HG02642 (cell line): ENCODE measurements at regions not wholly inside any gene's neighbourhood (a gene's known extent, or its start where the extent isn't known, plus 50 kb on each side); places are given as distances from the start of the nearest gene placed in this dataset.
"Not testable (repeated sequence)": the region's sequence is repeated elsewhere in the genome, so short reads cannot be mapped to it uniquely, and the experiment has no call there.

Experiments
- ATAC-seq: cut with Tn5 transposase; IDR thresholded peaks from one replicate; pipeline ENCODE4 v1.9.1; 2021; ENCODE audit warnings: mild to moderate bottlenecking; ENCODE audit not compliant: unreplicated experiment, poor library complexity

DNA sequence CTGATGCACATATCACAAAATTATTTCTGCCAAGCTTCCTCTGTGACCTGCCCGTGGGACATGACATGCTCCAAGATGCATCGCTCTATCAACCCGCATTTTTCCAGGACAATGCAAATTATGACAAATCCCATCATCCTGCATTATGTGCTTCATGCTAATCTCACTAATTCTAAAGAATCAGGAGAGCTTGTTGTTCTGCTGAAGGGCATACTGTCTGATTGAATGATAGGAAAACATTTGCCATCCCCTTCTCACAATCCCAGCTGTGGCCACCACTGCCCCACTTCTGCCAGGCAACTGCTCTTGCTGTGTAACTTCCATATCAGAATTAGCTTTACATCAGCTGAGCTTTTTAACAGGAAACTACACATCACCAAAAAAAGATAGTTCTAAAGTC lies 203.5 kb upstream of the NANOGP8 start:
- ATAC-seq = no peak

DNA sequence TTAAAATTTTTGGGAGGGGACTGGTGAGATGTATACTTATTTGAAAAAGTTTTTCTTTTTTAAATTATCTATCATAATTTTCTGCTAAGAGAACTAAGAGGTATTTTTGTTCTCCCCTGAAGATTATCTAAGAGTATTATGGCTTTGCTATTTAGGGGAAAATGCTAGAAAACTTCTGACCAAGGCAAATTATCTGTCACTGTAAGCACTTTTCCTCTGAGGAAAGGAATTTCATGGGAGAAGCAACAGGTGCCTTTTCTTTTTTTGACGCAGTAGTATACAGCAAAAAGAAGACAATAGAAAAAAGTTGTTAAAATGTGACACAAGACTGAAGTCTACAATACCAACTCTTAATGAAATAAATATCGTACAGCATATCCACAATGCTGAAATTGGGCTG lies 201.6 kb upstream of the NANOGP8 start:
- no peak for ATAC-seq

DNA sequence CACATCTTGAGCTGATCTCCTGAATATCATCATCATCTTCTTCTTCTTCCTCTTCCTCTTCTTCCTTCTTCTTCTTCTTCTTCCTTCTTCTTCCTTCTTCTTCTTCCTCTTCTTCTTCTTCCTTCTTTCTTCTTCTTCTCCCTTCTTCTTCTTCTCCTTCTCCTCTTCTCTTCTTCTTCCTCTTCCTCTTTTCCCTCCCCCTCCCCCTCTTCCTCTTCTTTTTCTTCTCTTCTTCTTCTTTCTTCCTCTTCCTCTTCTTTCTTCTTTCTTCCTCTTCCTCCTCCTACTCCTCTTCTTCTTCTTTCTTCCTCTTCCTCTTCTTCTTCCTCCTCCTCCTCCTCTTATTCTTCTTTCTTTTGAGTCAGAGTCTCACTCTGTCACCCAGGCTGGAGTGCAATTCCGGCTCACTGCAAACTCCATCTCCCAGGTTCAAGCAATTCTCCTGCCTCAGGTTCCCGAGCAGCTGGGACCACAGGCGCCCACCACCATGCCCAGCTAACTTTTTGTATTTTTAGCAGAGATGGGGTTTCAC lies 197.9 kb upstream of the NANOGP8 start:
- no peak for ATAC-seq

DNA sequence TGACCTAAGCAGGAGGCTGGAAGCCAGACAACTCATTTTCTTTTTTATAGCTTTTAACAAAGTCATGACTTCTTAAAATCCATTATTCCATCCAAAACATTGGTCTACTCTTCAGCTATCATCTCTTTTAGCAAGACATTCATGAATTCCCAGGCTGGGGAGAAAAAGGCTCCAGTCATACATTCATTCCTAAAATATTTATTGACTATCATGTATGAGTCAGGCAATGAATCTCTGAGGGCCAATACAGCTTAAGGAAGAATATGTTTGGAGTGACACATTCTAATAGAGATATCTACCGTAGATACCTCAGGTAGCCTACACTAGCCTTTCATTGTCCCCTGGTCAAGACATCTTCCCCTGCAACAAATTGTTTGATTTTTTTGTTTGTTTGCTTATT lies 196.4 kb upstream of the NANOGP8 start:
- ATAC-seq = no peak

DNA sequence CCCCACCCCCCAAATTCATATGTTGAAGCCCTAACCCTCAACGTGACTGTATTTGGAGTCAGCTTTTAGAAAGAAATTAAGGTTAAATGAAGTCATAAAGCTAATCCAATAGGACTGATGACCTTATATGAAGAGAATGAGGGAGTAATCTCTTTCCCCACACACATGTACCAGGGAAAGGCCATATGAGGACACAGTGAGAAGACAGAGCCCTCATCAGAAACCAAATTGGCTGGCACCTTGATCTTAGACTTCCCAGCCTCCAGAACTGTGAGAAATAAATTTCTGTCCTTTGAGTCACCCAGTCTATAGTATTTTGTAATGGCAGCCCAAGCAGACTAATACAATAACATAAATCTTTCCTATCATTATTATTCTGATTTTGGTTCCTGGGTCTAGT lies 194.7 kb upstream of the NANOGP8 start:
- no peak for ATAC-seq

DNA sequence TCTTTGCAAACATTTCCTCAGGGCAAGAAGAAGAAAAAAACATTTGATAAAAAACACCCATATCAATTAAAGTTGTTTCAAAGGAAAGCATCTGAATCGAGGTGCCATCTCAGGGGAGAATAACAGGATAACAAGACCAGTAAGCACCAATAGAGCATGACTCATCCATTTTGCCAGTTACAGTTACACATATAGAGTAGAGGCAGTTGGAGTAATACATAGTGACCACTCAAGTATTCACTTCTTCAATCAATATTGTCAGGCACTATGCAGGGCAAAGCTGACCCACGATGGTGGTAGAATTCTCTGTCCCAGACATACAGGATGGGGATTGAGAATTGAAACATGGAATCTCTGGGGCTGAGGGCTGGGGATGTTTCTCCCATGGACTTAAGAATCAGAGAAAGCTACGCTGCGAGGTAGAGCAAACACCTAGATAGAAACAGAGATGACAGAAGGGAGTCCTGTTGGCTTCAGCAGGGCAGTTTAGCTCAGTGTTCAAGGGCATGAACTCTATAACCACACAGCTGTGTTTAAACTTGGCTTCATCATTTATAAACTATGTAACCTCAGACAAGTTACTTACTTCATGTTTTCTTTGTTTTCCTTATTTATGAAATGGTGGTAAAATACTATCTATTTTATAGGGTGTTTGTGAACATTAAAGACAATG lies 186.4 kb upstream of the NANOGP8 start:
- no peak for ATAC-seq

DNA sequence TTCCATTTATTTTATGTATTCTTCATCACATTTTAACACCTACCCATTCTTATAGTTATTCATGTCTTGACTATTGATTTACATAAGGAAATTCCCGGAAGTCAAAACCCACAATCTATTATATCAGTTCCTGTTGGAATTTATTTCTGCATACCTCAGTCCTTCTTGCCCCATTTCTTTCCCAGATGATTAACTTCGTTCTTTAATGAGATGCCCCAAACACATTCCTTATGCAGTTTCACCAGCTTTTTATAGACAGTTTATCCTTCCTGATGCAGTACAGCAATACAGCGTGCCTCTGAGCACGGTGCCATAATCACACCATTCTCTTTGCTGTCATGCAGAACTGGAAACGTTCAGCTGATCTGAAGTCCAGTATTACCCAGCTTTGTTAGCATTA lies 175.8 kb upstream of the NANOGP8 start:
- no peak for ATAC-seq

DNA sequence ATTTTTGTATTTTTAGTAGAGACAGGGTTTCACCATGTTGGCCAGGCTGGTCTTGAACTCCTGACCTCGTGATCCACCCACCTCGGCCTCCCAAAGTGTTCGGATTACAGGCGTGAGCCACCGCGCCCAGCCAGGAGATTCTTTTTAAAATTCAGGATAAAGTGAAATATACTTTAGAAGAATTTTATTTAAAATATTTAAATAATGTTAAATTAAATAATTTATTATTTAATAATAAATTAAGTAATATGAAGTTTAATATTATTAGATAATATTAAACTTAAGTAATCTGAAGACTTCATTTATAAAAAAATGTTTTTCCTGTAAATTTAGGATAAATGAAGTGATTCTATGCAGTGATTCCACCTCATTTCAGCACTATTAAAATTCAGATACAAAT lies 175.2 kb upstream of the NANOGP8 start:
- not testable (repeated sequence) for ATAC-seq

DNA sequence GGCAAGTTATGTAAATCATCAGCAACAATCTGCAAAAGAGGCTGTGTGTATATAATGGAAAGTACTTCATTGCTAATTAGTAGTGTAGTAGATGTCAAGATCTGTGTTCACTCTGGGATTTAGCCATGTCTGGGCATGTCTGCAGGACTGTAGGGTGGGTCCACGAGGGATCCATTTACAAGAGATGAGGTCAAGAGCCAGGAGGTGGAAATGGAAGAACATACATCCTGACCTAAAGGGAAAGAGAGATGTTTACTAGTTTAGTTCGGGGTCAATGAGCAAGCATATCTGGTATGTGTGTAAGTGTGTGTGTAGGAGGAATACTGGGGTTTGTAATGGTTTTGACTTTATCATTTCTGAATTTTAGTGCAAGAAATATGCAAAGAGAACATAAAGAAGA lies 171.5 kb upstream of the NANOGP8 start:
- no peak for ATAC-seq

DNA sequence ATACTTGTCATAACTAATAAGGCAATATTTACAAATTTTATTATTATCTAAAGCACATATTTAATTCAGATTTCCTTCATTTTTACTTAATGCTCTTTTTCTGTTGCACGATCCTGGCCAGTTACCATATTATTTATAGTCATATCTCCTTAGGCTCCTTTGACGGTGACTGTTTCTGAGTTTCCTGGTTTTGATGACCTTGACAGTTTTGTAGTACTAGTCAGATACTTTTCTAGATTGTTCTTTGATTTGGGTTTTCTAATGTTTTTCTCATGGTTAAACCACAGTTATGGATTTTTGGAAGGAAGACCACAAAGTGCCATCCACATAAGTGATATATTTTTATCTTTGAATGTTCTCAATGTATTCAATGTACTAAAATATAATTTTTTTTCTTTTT lies 171.0 kb upstream of the NANOGP8 start:
- no peak for ATAC-seq

DNA sequence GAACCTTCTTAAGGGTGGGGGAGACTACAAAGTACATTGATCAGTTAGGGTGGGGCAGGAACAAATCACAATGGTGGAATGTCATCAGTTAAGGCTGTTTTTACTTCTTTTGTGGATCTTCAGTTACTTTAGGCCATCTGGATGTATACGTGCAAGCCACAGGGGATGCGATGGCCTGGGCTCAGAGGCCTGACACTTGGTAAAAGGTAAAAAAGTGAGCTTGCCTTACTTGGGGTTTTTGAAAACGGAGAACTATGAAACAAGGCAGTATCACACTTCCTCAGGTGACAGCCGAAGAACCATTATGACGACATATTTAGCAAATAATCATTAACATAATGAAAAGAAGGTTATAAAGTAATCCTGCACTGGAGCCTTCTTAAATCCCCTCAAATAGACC lies 169.8 kb upstream of the NANOGP8 start:
- ATAC-seq = not testable (repeated sequence)

DNA sequence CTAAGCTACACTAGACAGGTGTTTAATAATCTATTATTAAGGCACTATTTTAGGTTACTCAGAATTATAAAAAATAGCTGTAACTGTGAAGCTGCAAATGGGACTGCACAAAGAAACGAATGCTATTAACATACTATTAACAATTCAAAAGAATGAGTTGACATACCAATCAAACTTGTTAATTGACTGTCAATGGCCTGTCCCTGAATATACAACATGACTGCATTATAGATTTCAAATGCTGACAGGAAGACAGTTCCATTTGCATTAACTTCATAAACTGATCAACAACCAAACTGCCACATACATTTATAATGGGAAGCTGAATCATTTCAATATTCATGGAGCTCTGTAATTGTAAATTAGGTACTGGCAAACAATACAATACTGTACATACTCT lies 169.0 kb upstream of the NANOGP8 start:
- ATAC-seq = no peak

DNA sequence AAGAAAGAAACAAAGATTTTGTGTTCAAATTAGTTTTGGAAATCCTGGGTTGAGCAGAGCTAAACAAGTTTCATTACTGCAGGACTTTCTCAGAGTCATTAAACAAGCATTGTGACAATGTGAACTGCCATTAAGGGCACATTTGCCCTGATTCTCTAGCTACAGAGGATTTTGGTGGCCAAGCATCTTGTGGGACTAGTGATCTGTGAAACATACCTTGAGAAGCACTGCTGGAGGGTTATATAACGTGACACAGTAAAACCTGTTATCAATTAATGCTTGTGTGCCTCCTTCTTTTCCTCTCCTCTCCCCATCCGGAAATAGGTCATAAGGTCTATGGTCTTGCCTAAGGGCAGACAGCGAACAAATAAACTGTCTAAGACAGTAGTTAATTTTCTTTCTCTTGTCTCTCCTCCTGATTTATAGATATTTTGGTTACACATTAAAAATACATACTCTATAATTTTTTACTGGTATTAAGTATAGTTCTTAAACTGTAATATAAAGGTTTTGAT lies 167.3 kb upstream of the NANOGP8 start:
- no peak for ATAC-seq

DNA sequence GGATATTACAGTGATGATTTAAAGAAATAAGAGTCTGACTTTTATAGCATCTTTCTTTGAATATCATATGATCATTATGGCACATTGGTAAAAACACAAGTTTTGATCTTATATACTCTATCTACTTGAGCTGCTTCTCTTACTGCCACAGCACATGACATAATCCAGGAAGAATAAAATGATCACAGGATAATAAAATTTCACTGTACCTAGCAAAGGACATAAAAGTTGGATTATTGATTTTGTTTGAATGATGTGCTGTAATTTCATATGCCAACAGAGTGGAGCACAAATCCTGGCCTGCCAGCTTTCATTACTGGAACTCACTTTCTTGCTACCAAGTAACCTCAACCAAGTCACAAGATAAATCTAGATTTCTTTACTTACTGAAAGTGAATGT lies 162.1 kb upstream of the NANOGP8 start:
- no peak for ATAC-seq

DNA sequence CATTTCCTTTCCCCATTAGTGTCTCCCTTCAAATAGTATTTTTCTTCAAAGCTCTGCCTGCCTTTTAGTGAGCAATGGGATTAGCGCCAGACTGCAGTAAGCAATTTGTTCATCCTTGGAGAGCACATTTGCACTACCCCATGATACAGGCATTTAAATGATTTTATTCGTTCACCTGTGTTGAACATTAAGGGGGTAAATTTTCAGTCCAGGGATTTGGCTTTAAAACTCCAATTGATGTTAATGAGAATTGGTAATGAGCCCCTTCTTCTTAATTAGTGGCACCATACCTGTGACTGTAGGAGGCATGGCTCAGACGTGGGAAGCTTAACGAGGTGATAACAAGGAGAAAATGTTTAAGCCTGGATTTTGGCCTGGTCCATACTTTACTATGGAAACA lies 161.4 kb upstream of the NANOGP8 start:
- ATAC-seq = no peak

DNA sequence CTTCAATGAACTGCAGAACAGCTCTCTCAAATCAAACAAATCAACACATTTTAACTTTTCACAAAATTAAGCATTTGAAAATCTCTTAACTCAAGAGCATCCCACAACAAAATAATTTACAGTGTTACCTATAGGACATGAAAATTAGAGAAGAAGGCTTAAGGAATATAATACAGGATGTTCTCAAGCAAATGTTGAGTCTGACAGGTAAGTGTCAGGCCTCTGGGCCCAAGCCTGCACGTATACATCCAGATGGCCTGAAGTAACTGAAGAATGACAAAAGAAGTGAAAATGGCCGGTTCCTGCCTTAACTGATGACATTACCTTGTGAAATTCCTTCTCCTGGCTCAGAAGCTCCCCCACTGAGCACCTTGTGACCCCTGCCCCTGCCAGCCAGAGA lies 160.6 kb upstream of the NANOGP8 start:
- ATAC-seq = not testable (repeated sequence)

DNA sequence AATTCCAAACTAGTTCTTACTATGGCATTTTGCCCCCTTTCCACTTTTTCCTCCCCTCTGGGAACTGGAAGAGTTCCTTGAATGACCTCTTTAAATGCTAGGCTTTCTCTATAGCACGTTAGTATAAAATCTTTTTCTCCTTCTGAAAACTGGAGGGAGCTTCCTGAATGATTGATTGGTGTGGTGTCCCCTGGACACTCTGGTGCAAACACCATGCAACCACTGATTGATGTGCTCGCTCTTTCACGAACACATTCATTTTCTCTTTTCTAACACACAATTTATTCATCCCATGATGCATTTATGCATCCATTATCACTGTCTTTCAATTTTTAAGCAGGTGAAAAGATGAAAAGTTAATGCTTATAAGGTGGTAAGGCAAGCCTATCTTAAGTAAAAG lies 159.1 kb upstream of the NANOGP8 start:
- no peak for ATAC-seq

DNA sequence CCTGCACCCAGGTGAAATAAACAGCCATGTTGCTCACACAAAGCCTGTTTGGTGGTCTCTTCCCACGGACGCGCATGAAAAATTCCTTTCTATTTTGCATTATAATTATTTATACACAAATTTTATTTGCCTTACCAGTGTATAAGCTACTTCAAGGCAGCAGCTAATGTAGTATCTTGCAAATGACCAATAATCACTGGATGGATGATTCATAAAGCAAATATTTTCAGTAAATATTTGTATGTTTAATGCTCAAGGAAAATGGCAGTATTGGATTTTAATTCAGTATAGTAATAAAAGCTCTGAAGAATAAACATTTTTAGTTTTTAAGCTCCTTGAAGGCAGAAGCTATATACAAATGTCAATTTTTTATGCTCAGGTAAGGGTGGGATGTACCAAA lies 158.7 kb upstream of the NANOGP8 start:
- no peak for ATAC-seq

DNA sequence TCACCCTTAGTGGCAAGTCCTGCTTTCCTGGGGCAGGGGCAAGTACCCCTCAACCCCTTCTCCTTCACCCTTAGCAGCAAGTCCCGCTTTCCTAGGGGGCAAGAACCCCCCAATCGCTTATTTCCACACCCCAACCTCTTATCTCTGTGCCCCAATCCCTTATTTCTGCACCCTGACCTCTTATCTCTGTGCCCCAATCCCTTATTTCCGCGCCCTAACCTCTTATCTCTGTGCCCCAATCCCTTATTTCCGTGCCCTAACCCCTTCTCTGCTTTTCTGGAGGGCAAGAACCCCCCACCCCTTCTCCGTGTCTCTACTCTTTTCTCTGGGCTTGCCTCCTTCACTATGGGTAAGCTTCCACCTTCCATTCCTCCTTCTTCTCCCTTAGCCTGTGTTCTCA lies 154.6 kb upstream of the NANOGP8 start:
- ATAC-seq = not testable (repeated sequence)

DNA sequence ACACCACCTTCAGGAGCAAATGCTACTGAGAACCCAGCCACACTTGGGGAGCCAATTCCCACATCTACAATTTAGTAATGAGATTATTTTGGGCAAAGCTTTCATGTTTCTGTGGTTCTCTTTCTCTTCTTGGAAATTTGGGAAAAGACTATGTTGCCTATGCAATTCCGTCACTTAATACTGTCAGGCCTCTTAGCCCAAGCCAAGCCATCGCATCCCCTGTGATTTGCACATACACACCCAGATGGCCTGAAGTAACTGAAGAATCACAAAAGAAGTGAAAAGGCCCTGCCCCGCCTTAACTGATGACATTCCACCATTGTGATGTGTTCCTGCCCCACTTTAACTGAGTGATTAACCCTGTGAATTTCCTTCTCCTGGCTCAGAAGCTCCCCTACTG lies 153.4 kb upstream of the NANOGP8 start:
- not testable (repeated sequence) for ATAC-seq

DNA sequence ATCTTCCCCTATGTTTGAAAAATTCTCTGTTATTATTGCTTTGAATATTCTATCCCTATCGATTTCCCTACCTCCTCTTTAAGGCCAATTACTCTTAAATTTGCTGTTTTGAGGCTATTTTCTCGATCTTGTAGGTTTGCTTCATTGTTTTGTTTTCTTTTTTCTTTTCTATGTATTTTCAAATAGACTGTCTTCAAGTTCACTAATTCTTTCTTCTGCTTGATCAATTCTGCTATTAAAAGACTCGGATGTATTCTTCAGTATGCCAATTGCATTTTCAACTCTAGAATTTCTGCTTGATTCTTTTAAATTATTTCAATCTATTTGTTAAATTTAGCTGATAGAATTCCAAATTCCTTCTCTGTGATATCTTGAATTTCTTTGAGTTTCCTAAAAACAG lies 144.0 kb upstream of the NANOGP8 start:
- no peak for ATAC-seq

DNA sequence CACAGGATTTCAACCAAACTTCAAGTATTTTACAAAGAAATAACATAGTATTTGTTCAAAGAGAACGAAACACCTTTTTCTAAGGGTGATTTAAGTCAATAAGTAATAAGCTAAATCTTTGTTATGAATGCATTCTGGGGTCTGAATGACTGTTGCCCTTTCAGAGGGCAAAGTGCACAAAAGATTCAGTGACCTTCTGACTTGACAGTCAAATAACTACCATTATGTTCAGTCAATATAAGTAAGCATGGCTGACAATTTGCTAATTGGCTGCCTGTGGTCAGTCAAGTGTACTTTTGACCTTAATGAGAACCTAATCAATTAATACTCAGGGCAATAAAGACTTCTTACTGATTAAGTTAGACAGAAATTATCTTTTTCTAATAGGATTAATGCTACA lies 133.1 kb upstream of the NANOGP8 start:
- ATAC-seq = no peak
